GM23248 (cell line): ENCODE measurements at regions not wholly inside any gene's neighbourhood (a gene's known extent, or its start where the extent isn't known, plus 50 kb on each side); places are given as distances from the start of the nearest gene placed in this dataset.

Source experiments
- EZH2 ChIP-seq: fragments of 200-600 bp; sonication (generic); IDR thresholded peaks from 2 replicates; pipeline ENCODE4 v1.6.1; 2018; ENCODE audit warnings: antibody characterized with exemption, mild to moderate bottlenecking; ENCODE audit not compliant: insufficient read depth, poor library complexity, severe bottlenecking
- EZH2phosphoT487 ChIP-seq: fragments of 200-600 bp; sonication (generic); IDR thresholded peaks from 2 replicates; pipeline ENCODE4 v1.6.1; 2018; ENCODE audit warnings: antibody characterized with exemption, moderate library complexity, mild to moderate bottlenecking, low read depth; ENCODE audit not compliant: insufficient read depth

GRCh38 chr9:30060976-30061375 lies 2323.5 kb upstream of the ACO1 start:
- TF ChIP-seq EZH2 (no peak), EZH2phosphoT487 (no peak)
